H9 (cell line): ENCODE measurements at regions not wholly inside any gene's neighbourhood (a gene's known extent, or its start where the extent isn't known, plus 50 kb on each side); places are given as distances from the start of the nearest gene placed in this dataset.

ENCODE experiments used
- DNase-seq: peaks from one replicate; pipeline ENCODE4 v3.0.0-alpha.2; 2017
- H2AFZ ChIP-seq: one replicate; pipeline ENCODE4 v1.6.1; 2013; ENCODE audit warnings: mild to moderate bottlenecking, low read length, control low read depth, moderate library complexity
- H2AK5ac ChIP-seq: 2 replicates; pipeline ENCODE4 v1.6.1; 2013; ENCODE audit warnings: low read length, control low read depth, mixed read lengths; ENCODE audit not compliant: insufficient read length
- H2BK120ac ChIP-seq: one replicate; pipeline ENCODE4 v1.6.1; 2013; ENCODE audit warnings: low read depth, mild to moderate bottlenecking, low read length, control low read depth, inconsistent platforms; ENCODE audit not compliant: poor library complexity, severe bottlenecking
- H2BK12ac ChIP-seq: 2 replicates; pipeline ENCODE4 v1.6.1; 2013; ENCODE audit warnings: low read length, control low read depth, mixed read lengths, low read depth; ENCODE audit not compliant: insufficient read length
- H2BK15ac ChIP-seq: 2 replicates; pipeline ENCODE4 v1.6.1; 2013; ENCODE audit warnings: low read depth, low read length, control low read depth
- H2BK20ac ChIP-seq: one replicate; pipeline ENCODE4 v1.6.1; 2013; ENCODE audit warnings: low read depth, mild to moderate bottlenecking, low read length, control low read depth, inconsistent platforms; ENCODE audit not compliant: poor library complexity, severe bottlenecking
- H2BK5ac ChIP-seq: 2 replicates; pipeline ENCODE4 v1.6.1; 2013; ENCODE audit warnings: low read length, control low read depth, mixed read lengths; ENCODE audit not compliant: insufficient read length
- H3K14ac ChIP-seq: 2 replicates; pipeline ENCODE4 v1.6.1; 2013; ENCODE audit warnings: low read length, control low read depth; ENCODE audit not compliant: insufficient read depth
- H3K18ac ChIP-seq: 2 replicates; pipeline ENCODE4 v1.6.1; 2013; ENCODE audit warnings: low read depth, mild to moderate bottlenecking, mixed read lengths, low read length, control low read depth; ENCODE audit not compliant: insufficient read length
- H3K23ac ChIP-seq: 2 replicates; pipeline ENCODE4 v1.6.1; 2013; ENCODE audit warnings: low read length, control low read depth, mixed read lengths, low read depth; ENCODE audit not compliant: insufficient read length
- H3K23me2 ChIP-seq: 2 replicates; pipeline ENCODE4 v1.6.1; 2013; ENCODE audit warnings: low read depth, mild to moderate bottlenecking, mixed read lengths, low read length, control low read depth; ENCODE audit not compliant: insufficient read length, poor library complexity, severe bottlenecking
- H3K27ac ChIP-seq: 2 replicates; pipeline ENCODE4 v1.5.1; 2013; ENCODE audit warnings: low read length, control low read depth, mixed read lengths, low read depth; ENCODE audit not compliant: insufficient read length
- H3K27me3 ChIP-seq: 2 replicates; pipeline ENCODE4 v1.6.1; 2013; ENCODE audit warnings: low read length, control low read depth, inconsistent platforms; ENCODE audit not compliant: insufficient read depth
- H3K4ac ChIP-seq: 2 replicates; pipeline ENCODE4 v1.6.1; 2013; ENCODE audit warnings: low read depth, mild to moderate bottlenecking, control low read depth, inconsistent platforms, low read length, moderate library complexity
- H3K4me1 ChIP-seq: 2 replicates; pipeline ENCODE4 v1.6.1; 2013; ENCODE audit warnings: low read length, control low read depth, inconsistent platforms; ENCODE audit not compliant: insufficient read depth
- H3K4me2 ChIP-seq: 2 replicates; pipeline ENCODE4 v1.6.1; 2013; ENCODE audit warnings: low read length, control low read depth, mixed read lengths; ENCODE audit not compliant: insufficient read length, insufficient read depth
- H3K56ac ChIP-seq: 2 replicates; pipeline ENCODE4 v1.6.1; 2013; ENCODE audit warnings: low read depth, mild to moderate bottlenecking, mixed read lengths, low read length, control low read depth; ENCODE audit not compliant: insufficient read length
- H3K79me1 ChIP-seq: 2 replicates; pipeline ENCODE4 v1.6.1; 2013; ENCODE audit warnings: low read depth, mild to moderate bottlenecking, moderate library complexity, low read length, control low read depth, inconsistent platforms; ENCODE audit not compliant: insufficient read depth, poor library complexity, severe bottlenecking
- H3K79me2 ChIP-seq: 2 replicates; pipeline ENCODE4 v1.6.1; 2013; ENCODE audit warnings: low read length, control low read depth, inconsistent platforms; ENCODE audit not compliant: insufficient read depth
- H3K9ac ChIP-seq: 2 replicates; pipeline ENCODE4 v1.6.1; 2013; ENCODE audit warnings: low read length, control low read depth, mixed read lengths; ENCODE audit not compliant: insufficient read length; ENCODE audit errors: extremely low read depth
- H3K9me3 ChIP-seq: one replicate; pipeline ENCODE4 v1.6.1; 2013; ENCODE audit warnings: low read depth, low read length, inconsistent platforms; ENCODE audit not compliant: control insufficient read depth
- H3T11ph ChIP-seq: one replicate; pipeline ENCODE4 v1.6.1; 2013; ENCODE audit warnings: mild to moderate bottlenecking, low read length, control low read depth, inconsistent platforms
- H4K20me1 ChIP-seq: one replicate; pipeline ENCODE4 v1.6.1; 2013; ENCODE audit not compliant: control insufficient read depth, insufficient read length, insufficient read depth
- H4K5ac ChIP-seq: 2 replicates; pipeline ENCODE4 v1.6.1; 2013; ENCODE audit warnings: low read depth, mild to moderate bottlenecking, mixed read lengths, low read length, control low read depth; ENCODE audit not compliant: insufficient read length
- H4K8ac ChIP-seq: replicated peaks from 2 replicates; pipeline ENCODE4 v1.6.1; 2013; ENCODE audit warnings: low read length, control low read depth, mixed read lengths, low read depth; ENCODE audit not compliant: insufficient read length
- H4K91ac ChIP-seq: 2 replicates; pipeline ENCODE4 v1.6.1; 2013; ENCODE audit warnings: low read depth, mild to moderate bottlenecking, moderate library complexity, mixed read lengths, low read length, control low read depth; ENCODE audit not compliant: insufficient read length
- H3K27ac Mint-ChIP-seq, 3 experiments: 2 replicates in 2 of 3; 3 replicates in 1 of 3; pipeline ENCODE4 v1.8.0; 2020 to 2021; ENCODE audit warnings: mixed read lengths in 3 of 3, mild to moderate bottlenecking in 1 of 3, moderate library complexity in 1 of 3
- H3K27me3 Mint-ChIP-seq: 2 replicates; pipeline ENCODE4 v1.8.0; 2021; ENCODE audit warnings: low read depth, mild to moderate bottlenecking, moderate library complexity, mixed read lengths
- H3K36me3 Mint-ChIP-seq, 3 experiments: 2 replicates in 2 of 3; 3 replicates in 1 of 3; pipeline ENCODE4 v1.8.0; 2020 to 2021; ENCODE audit warnings: low read depth in 3 of 3, mixed read lengths in 3 of 3; ENCODE audit not compliant: insufficient read depth in 1 of 3
- H3K4me1 Mint-ChIP-seq, 2 experiments: 2 replicates each; pipeline ENCODE4 v1.8.0; 2020; ENCODE audit warnings: mixed read lengths in 2 of 2
- H3K4me3 Mint-ChIP-seq, 2 experiments: 2 replicates in 1 of 2; 3 replicates in 1 of 2; pipeline ENCODE4 v1.8.0; 2020 to 2021; ENCODE audit warnings: mild to moderate bottlenecking in 2 of 2, mixed read lengths in 2 of 2, moderate library complexity in 1 of 2
- H3K9me3 Mint-ChIP-seq, 2 experiments: 2 replicates in 1 of 2; 3 replicates in 1 of 2; pipeline ENCODE4 v1.8.0; 2020; ENCODE audit warnings: mild to moderate bottlenecking in 2 of 2, mixed read lengths in 2 of 2, moderate library complexity in 1 of 2
- CTCF ChIP-seq: fragments of 200-600 bp; sonication (generic); conservative IDR thresholded peaks from 3 replicates; pipeline ENCODE4 v1.8.0; 2021; ENCODE audit warnings: antibody characterized with exemption, mild to moderate bottlenecking
- WGBS: extraction: QIAGEN DNeasy Blood & Tissue Kit; methylation state at CpG from one replicate; pipeline ENCODE4 v1.1.7; 2013; ENCODE audit warnings: missing lambda C conversion rate, low lambda C conversion rate, mixed read lengths; ENCODE audit not compliant: insufficient read length; ENCODE audit errors: extremely low coverage; 5-methylcytosine and 5-hydroxymethylcytosine counted together

GRCh38 chr2:9106338-9107167, 100.1 kb upstream of the ASAP2 start:
- no CpG with 5 or more reads among the region's 12 CpGs for WGBS

More at GRCh38 chr2:9106338-9107167, 100.1 kb upstream of the ASAP2 start:
- no peaks in the 10 kb centered on the region for H4K20me1 ChIP-seq
- H4K8ac ChIP-seq, result no peak overlapping the region
- H3K14ac ChIP-seq, result no peak overlapping the region
- H2BK15ac ChIP-seq, result no peak overlapping the region
- no peak overlapping the region for H2AFZ ChIP-seq
- H2BK12ac ChIP-seq, result no peak overlapping the region
- H2AK5ac ChIP-seq, result no peak overlapping the region
- TF ChIP-seq CTCF, result no peak
- no peak overlapping the region for H3K9ac ChIP-seq
- H3K79me2 ChIP-seq, result no peaks in the 10 kb centered on the region
- no peak overlapping the region for H3K27ac ChIP-seq
- H3K4me1 Mint-ChIP-seq, result peaks cover 34 to 46% of the 10 kb centered on the region in 2 experiments
- no peak overlapping the region for H3K4me2 ChIP-seq
- no peaks in the 10 kb centered on the region for H3K23me2 ChIP-seq
- H3K4me3 Mint-ChIP-seq, result no peak overlapping the region
- no peak overlapping the region for H2BK120ac ChIP-seq
- H3K9me3 ChIP-seq, result no peaks in the 10 kb centered on the region
- H3K27ac Mint-ChIP-seq, result no peak overlapping the region; a peak in 1 of 7 replicates
- no peak overlapping the region for H4K91ac ChIP-seq
- no peak for DNase-seq
- H3K27me3 ChIP-seq, result no peaks in the 10 kb centered on the region; the same call in 1 of the 2 replicates
- H3T11ph ChIP-seq, result no peak overlapping the region
- no peaks in the 10 kb centered on the region; a peak in 1 of 5 replicates for H3K9me3 Mint-ChIP-seq
- peaks cover 8% of the 10 kb centered on the region; the same call in 1 of the 2 replicates for H3K4me1 ChIP-seq
- H3K79me1 ChIP-seq, result no peaks in the 10 kb centered on the region
- no peak overlapping the region for H3K18ac ChIP-seq
- H3K23ac ChIP-seq, result no peak overlapping the region
- no peak overlapping the region for H3K56ac ChIP-seq
- H2BK5ac ChIP-seq, result no peak overlapping the region
- no peak overlapping the region for H2BK20ac ChIP-seq
- no peaks in the 10 kb centered on the region for H3K36me3 Mint-ChIP-seq
- no peak overlapping the region for H4K5ac ChIP-seq
- H3K4ac ChIP-seq, result no peak overlapping the region
- H3K27me3 Mint-ChIP-seq, result peaks cover 22% of the 10 kb centered on the region
